Osteoblast (primary cell): ENCODE measurements at regions not wholly inside any gene's neighbourhood (a gene's known extent, or its start where the extent isn't known, plus 50 kb on each side); places are given as distances from the start of the nearest gene placed in this dataset.

Source experiments
- DNase-seq: peaks from one replicate; pipeline ENCODE4 v3.0.0; 2011; ENCODE audit warnings: low spot score, mixed read lengths; ENCODE audit not compliant: insufficient read length; ENCODE audit errors: missing footprints
- H2AFZ ChIP-seq: 2 replicates; pipeline ENCODE4 v1.6.0; 2011; ENCODE audit warnings: mild to moderate bottlenecking, low read length
- H3K27ac ChIP-seq: 2 replicates; pipeline ENCODE4 v1.5.1; 2011; ENCODE audit warnings: mild to moderate bottlenecking, low read depth, low read length, moderate library complexity
- H3K27me3 ChIP-seq: 2 replicates; pipeline ENCODE4 v1.6.0; 2012; ENCODE audit warnings: mild to moderate bottlenecking, control low read depth, inconsistent platforms, low read length, moderate library complexity; ENCODE audit not compliant: insufficient read depth
- H3K36me3 ChIP-seq: 2 replicates; pipeline ENCODE4 v1.5.1; 2011; ENCODE audit warnings: mild to moderate bottlenecking, low read length, control low read depth, moderate library complexity; ENCODE audit not compliant: insufficient read depth
- H3K4me1 ChIP-seq: 2 replicates; pipeline ENCODE4 v1.5.1; 2011; ENCODE audit warnings: mild to moderate bottlenecking, low read length, control low read depth, moderate library complexity; ENCODE audit not compliant: insufficient read depth
- H3K4me2 ChIP-seq: 2 replicates; pipeline ENCODE4 v1.6.0; 2011; ENCODE audit warnings: mild to moderate bottlenecking, low read length; ENCODE audit not compliant: insufficient read depth
- H3K4me3 ChIP-seq: fragments of 200-600 bp; sonication (generic); 3 replicates; pipeline ENCODE4 v1.5.1; 2012; ENCODE audit warnings: mild to moderate bottlenecking, low read length, inconsistent platforms; ENCODE audit not compliant: insufficient read depth
- H3K79me2 ChIP-seq: 2 replicates; pipeline ENCODE4 v1.6.0; 2012; ENCODE audit warnings: mild to moderate bottlenecking, low read length, control low read depth, inconsistent platforms; ENCODE audit not compliant: insufficient read depth
- H3K9me3 ChIP-seq: 2 replicates; pipeline ENCODE4 v1.5.1; 2011; ENCODE audit warnings: low read depth, low read length, control low read depth
- H4K20me1 ChIP-seq: 2 replicates; pipeline ENCODE4 v1.6.0; 2012; ENCODE audit warnings: mild to moderate bottlenecking, low read length, control low read depth; ENCODE audit not compliant: insufficient read depth
- CTCF ChIP-seq: IDR thresholded peaks from 2 replicates; pipeline ENCODE4 v1.5.1; 2011; ENCODE audit warnings: mild to moderate bottlenecking, low read depth, low read length, moderate library complexity; ENCODE audit errors: extremely low read depth

GRCh38 chr7:54933643-54934042 is 85.2 kb upstream of the EGFR start:
- Histone ChIP-seq H3K36me3 (no peaks in the 10 kb centered on the region), H3K9me3 (peaks cover 2% of the 10 kb centered on the region), H3K27ac (peak overlapping the region; percentile 2), H3K4me3 (peak overlapping the region; percentile 70), H3K4me2 (peak overlapping the region; percentile 82), H2AFZ (peak overlapping the region; percentile 73), H3K4me1 (peaks cover 6% of the 10 kb centered on the region), H3K27me3 (no peaks in the 10 kb centered on the region), H3K79me2 (no peaks in the 10 kb centered on the region), H4K20me1 (no peaks in the 10 kb centered on the region)
- no peak for TF ChIP-seq CTCF
- DNase-seq = no peak

- H3K36me3 ChIP-seq = no peaks in the 10 kb centered on the region
- no peak for DNase-seq
- no peak overlapping the region for H3K4me2 ChIP-seq
- H3K27ac ChIP-seq = no peak overlapping the region
- TF ChIP-seq CTCF = no peak
- no peaks in the 10 kb centered on the region for H3K9me3 ChIP-seq
- no peak overlapping the region for H2AFZ ChIP-seq
- peaks cover 5% of the 10 kb centered on the region for H3K4me1 ChIP-seq
- H4K20me1 ChIP-seq = no peaks in the 10 kb centered on the region
- H3K4me3 ChIP-seq = no peak overlapping the region
- H3K27me3 ChIP-seq = no peaks in the 10 kb centered on the region
- no peaks in the 10 kb centered on the region for H3K79me2 ChIP-seq
Measured at GRCh38 chr7:54940748-54941147, 78.1 kb upstream of the EGFR start.

- no peaks in the 10 kb centered on the region for H3K36me3 ChIP-seq
- peak; percentile 66 for DNase-seq
- peak overlapping the region; percentile 75 for H3K4me2 ChIP-seq
- H3K4me1 ChIP-seq = peaks cover 5% of the 10 kb centered on the region
- H3K9me3 ChIP-seq = no peaks in the 10 kb centered on the region
- H3K4me3 ChIP-seq = peak overlapping the region; percentile 15
- H3K79me2 ChIP-seq = no peaks in the 10 kb centered on the region
- peak overlapping the region; percentile 82 for H2AFZ ChIP-seq
- no peak overlapping the region for H3K27ac ChIP-seq
- H3K27me3 ChIP-seq = no peaks in the 10 kb centered on the region
- H4K20me1 ChIP-seq = no peaks in the 10 kb centered on the region
- TF ChIP-seq CTCF = no peak
Measured at GRCh38 chr7:54944179-54944578, 74.6 kb upstream of the EGFR start.

- no peak for TF ChIP-seq CTCF
- Histone ChIP-seq H3K4me3 (no peak overlapping the region), H2AFZ (no peak overlapping the region), H3K36me3 (no peaks in the 10 kb centered on the region), H3K4me2 (no peak overlapping the region), H3K27ac (no peak overlapping the region), H3K79me2 (no peaks in the 10 kb centered on the region), H3K9me3 (no peaks in the 10 kb centered on the region), H3K27me3 (no peaks in the 10 kb centered on the region), H4K20me1 (no peaks in the 10 kb centered on the region), H3K4me1 (peaks cover 5% of the 10 kb centered on the region)
- no peak for DNase-seq
Measured at GRCh38 chr7:54946271-54946670, 72.5 kb upstream of the EGFR start.
